Activated T-helper 1 cell treated with anti-CD3 and anti-CD28 coated beads, Interleukin-12 subunit alpha, Interleukin-12 subunit beta, Interleukin-2, Interleukin-4 antibody, amounts not matched to agents 30 ng/mL and 10 ng/mL and 1 ng/mL, durations not matched to agents 14 hours and 24 hours and 36 hours (primary cell): ENCODE measurements at regions not wholly inside any gene's neighbourhood (a gene's known extent, or its start where the extent isn't known, plus 50 kb on each side); places are given as distances from the start of the nearest gene placed in this dataset.
"Not testable (repeated sequence)": the region's sequence is repeated elsewhere in the genome, so short reads cannot be mapped to it uniquely, and the experiment has no call there.

Experiments
- DNase-seq: peaks from one replicate; pipeline ENCODE4 v3.0.0; 2021; ENCODE audit warnings: low spot score
- H3K27ac Mint-ChIP-seq: one replicate; pipeline ENCODE4 v1.8.0; 2021; ENCODE audit warnings: mild to moderate bottlenecking, mixed read lengths
- H3K27me3 Mint-ChIP-seq: one replicate; pipeline ENCODE4 v1.8.0; 2022; ENCODE audit warnings: mild to moderate bottlenecking, moderate library complexity, mixed read lengths; ENCODE audit not compliant: insufficient read depth
- H3K36me3 Mint-ChIP-seq: one replicate; pipeline ENCODE4 v1.8.0; 2021; ENCODE audit warnings: low read depth, mixed read lengths
- H3K4me1 Mint-ChIP-seq: one replicate; pipeline ENCODE4 v1.8.0; 2021; ENCODE audit warnings: low read depth, mixed read lengths
- H3K4me3 Mint-ChIP-seq: one replicate; pipeline ENCODE4 v1.8.0; 2021; ENCODE audit warnings: mild to moderate bottlenecking, moderate library complexity, mixed read lengths
- H3K9me3 Mint-ChIP-seq: one replicate; pipeline ENCODE4 v1.8.0; 2021; ENCODE audit warnings: mixed read lengths
- intact Hi-C: fragments of 100-400 bp; cut with micrococcal nuclease; formaldehyde crosslinking; loops from one replicate; pipeline ENCODE4 v1.15.1; 2024

GRCh38 chr5:124527220-124527991 lies 219.0 kb downstream of the ZNF608 start:
- H3K4me1 Mint-ChIP-seq = no peaks in the 10 kb centered on the region
- DNase-seq = no peak
- intact Hi-C loops = no loop called here
- H3K9me3 Mint-ChIP-seq = peaks cover 19% of the 10 kb centered on the region
- H3K27ac Mint-ChIP-seq = no peak overlapping the region
- H3K4me3 Mint-ChIP-seq = no peak overlapping the region
- H3K36me3 Mint-ChIP-seq = no peaks in the 10 kb centered on the region
- H3K27me3 Mint-ChIP-seq = peaks cover 1% of the 10 kb centered on the region

DNA sequence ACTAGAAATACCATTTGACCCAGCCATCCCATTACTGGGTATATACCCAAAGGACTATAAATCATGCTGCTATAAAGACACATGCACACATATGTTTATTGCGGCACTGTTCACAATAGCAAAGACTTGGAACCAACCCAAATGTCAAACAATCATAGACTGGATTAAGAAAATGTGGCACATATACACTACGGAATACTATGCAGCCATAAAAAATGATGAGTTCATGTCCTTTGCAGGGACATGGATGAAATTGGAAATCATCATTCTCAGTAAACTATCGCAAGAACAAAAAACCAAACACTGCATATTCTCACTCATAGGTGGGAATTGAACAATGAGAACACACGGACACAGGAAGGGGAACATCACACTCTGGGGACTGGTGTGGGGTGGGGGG lies 220.4 kb downstream of the ZNF608 start:
- peaks cover 19% of the 10 kb centered on the region for H3K9me3 Mint-ChIP-seq
- H3K4me1 Mint-ChIP-seq, H3K36me3 Mint-ChIP-seq, H3K4me3 Mint-ChIP-seq, DNase-seq, intact Hi-C loops, H3K27me3 Mint-ChIP-seq, H3K27ac Mint-ChIP-seq: not testable (repeated sequence)

DNA sequence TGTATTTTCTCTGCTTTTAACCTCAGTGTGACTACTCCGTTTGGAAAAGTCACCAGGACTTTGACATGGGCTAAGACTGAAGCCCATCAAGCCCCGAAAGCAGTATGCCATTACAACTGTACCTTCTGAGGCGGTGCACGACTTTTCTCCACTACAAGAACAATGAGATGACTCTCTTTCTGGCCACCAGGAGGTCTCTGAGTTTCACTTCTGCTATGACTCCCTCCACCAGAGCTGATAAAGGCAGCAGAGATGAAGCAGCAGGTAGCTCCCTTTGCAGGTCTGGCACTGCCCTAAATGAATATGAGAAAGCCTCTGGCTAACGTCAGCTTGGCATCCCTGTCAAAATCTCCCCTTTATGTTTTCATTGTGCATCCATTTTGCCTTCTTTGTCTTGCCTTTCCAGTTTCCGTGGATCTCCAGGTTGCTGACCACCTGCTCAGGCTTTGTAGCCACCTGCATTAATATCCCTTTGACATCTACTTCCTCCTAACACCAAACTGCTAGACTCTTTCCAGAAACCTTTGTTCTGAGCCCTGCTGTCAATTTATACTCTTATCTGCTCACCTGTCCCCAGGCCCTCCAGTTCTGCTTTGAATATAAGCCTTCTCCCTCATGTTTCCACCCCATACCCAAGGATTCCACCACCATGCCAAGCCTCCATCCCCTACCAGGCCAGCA lies 221.7 kb downstream of the ZNF608 start:
- intact Hi-C loops = no loop called here
- Mint-ChIP-seq H3K4me1 (no peaks in the 10 kb centered on the region), H3K4me3 (no peak overlapping the region), H3K27ac (no peak overlapping the region), H3K9me3 (peaks cover 12% of the 10 kb centered on the region), H3K36me3 (no peaks in the 10 kb centered on the region), H3K27me3 (peaks cover 1% of the 10 kb centered on the region)
- DNase-seq = no peak

DNA sequence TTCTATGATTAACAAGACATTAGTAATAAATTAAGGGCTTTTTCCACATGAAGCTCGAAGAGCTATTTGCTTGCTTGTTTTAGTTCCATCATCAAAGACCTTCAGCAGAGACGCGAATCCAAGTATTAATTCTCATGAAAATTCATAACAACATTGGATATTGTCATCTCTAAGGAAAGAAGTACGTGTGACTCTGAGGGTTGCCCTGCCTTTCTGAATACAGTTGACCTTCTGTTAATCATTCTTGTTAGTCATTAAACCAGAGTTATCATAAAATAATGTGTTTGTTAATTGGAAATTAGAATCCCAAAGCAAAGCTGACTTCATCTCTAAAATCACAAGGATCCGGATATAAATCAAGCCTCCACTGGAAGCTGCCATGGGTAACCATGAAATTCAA lies 222.5 kb downstream of the ZNF608 start:
- DNase-seq = no peak
- intact Hi-C loops = no loop called here
- H3K27ac Mint-ChIP-seq = no peak overlapping the region
- H3K4me3 Mint-ChIP-seq = no peak overlapping the region
- H3K36me3 Mint-ChIP-seq = no peaks in the 10 kb centered on the region
- H3K9me3 Mint-ChIP-seq = peaks cover 12% of the 10 kb centered on the region
- peaks cover 1% of the 10 kb centered on the region for H3K27me3 Mint-ChIP-seq
- H3K4me1 Mint-ChIP-seq = no peaks in the 10 kb centered on the region

DNA sequence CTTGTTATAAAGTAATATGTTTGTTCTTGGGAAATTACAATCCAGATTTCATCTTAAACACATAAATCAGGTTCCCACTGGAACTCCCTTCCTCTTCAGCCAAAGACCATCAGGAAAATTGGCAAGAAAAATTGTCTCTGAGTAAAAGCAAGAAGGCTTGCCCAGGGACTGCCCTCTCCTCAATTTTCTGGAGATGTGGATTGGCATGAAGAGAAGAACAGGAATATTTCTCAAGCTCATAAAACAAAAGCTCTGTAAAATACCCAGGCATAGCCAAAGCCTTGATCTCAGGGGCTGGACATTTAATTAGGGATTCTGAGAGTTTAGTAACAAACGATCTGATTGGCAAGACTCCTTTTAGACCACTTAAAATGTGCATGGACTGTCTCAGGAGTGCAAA lies 223.4 kb downstream of the ZNF608 start:
- Mint-ChIP-seq H3K4me1 (no peaks in the 10 kb centered on the region), H3K9me3 (peaks cover 10% of the 10 kb centered on the region), H3K27ac (no peak overlapping the region), H3K4me3 (no peak overlapping the region), H3K36me3 (no peaks in the 10 kb centered on the region), H3K27me3 (peaks cover 1% of the 10 kb centered on the region)
- intact Hi-C loops = no loop called here
- no peak for DNase-seq

- Mint-ChIP-seq H3K9me3 (peaks cover 7% of the 10 kb centered on the region), H3K4me1 (no peaks in the 10 kb centered on the region), H3K4me3 (no peak overlapping the region), H3K27me3 (peaks cover 1% of the 10 kb centered on the region), H3K36me3 (no peaks in the 10 kb centered on the region), H3K27ac (no peak overlapping the region)
- intact Hi-C loops = no loop called here
- DNase-seq = no peak
Observed at GRCh38 chr5:124521461-124522230, 224.8 kb downstream of the ZNF608 start.

DNA sequence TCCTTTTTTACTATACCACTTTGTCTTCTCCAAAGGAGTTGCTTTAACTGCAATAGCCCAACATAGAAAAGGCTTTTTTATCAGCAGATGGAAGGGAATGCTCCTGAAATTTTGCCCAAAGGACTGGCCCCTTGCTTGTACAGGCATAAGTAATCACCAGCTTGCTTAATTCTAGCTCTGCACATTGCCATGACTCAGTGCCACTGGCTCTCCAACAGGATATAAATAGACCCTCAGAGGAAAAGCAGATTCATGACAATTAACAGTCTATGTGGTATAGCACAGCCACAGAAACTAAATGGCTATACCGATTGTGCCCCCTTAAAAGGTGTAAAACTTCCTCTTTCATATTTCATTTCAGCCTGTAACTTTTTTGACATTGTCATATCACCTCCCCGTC lies 227.0 kb downstream of the ZNF608 start:
- H3K27ac Mint-ChIP-seq = no peak overlapping the region
- DNase-seq = no peak
- intact Hi-C loops = no loop called here
- no peak overlapping the region for H3K4me3 Mint-ChIP-seq
- H3K27me3 Mint-ChIP-seq = no peaks in the 10 kb centered on the region
- no peaks in the 10 kb centered on the region for H3K9me3 Mint-ChIP-seq
- no peaks in the 10 kb centered on the region for H3K4me1 Mint-ChIP-seq
- no peaks in the 10 kb centered on the region for H3K36me3 Mint-ChIP-seq

DNA sequence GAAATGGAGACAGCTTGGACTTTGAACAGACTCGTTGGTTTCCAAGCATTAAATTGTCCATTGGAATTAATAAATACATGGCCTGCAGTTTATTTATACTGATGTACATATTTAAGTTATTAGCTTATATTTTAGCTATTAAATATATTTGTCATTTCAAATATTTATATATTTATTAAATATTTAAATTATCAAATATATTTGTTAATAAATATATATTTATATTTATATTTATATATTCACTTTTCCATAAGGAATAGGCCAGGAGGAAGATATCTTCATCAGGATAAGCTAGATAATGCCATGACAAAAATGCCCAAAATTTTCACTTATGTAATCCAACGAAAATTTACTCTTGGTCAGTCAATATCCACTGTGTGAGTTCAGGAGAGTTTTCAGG lies 229.9 kb downstream of the ZNF608 start:
- Mint-ChIP-seq H3K4me1 (no peaks in the 10 kb centered on the region), H3K27ac (no peak overlapping the region), H3K27me3 (peaks cover 1% of the 10 kb centered on the region), H3K36me3 (no peaks in the 10 kb centered on the region), H3K4me3 (no peak overlapping the region), H3K9me3 (no peaks in the 10 kb centered on the region)
- intact Hi-C loops = no loop called here
- no peak for DNase-seq

DNA sequence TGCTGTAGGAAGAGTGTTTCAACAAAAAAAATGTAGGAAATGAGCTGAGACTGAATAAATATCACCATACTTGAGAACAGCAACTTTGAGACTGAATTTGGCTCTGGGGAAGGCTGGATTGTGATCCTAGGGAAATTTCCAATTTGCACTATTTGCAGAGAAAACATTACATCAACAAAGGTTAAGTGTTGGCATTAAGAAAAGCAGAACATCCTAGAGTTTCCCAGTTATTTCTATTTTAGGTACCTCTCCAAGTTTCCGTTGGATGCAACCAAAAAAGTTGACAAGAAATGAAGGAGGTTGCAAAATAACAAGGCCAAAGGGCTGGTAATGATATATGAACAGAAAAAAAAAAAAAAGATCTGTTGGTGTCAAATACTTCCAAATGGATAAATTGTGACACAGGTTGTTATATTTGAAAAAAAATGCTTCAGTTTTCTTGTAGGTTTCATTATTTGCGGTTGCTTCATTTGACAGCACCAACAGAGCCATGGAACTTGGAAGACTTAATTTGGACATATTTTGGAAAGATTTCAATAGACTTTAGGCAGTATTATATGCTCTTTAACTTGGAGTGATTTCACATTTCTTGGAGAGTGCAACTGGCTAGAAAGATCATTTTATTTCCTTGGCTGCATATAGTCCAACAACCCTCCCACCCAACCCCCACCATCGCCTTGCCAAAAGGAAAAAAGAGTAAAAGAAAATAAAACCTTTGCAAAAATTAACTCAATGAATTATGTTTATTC lies 230.8 kb downstream of the ZNF608 start:
- Mint-ChIP-seq H3K36me3 (no peaks in the 10 kb centered on the region), H3K9me3 (no peaks in the 10 kb centered on the region), H3K4me1 (no peaks in the 10 kb centered on the region), H3K4me3 (no peak overlapping the region), H3K27ac (no peak overlapping the region), H3K27me3 (peaks cover 1% of the 10 kb centered on the region)
- intact Hi-C loops = no loop called here
- no peak for DNase-seq

- Mint-ChIP-seq H3K9me3 (no peaks in the 10 kb centered on the region), H3K27ac (no peak overlapping the region), H3K27me3 (peaks cover 1% of the 10 kb centered on the region), H3K36me3 (no peaks in the 10 kb centered on the region), H3K4me3 (no peak overlapping the region), H3K4me1 (no peaks in the 10 kb centered on the region)
- intact Hi-C loops = no loop called here
- DNase-seq = no peak
Observed at GRCh38 chr5:124514956-124515355, 231.5 kb downstream of the ZNF608 start.

DNA sequence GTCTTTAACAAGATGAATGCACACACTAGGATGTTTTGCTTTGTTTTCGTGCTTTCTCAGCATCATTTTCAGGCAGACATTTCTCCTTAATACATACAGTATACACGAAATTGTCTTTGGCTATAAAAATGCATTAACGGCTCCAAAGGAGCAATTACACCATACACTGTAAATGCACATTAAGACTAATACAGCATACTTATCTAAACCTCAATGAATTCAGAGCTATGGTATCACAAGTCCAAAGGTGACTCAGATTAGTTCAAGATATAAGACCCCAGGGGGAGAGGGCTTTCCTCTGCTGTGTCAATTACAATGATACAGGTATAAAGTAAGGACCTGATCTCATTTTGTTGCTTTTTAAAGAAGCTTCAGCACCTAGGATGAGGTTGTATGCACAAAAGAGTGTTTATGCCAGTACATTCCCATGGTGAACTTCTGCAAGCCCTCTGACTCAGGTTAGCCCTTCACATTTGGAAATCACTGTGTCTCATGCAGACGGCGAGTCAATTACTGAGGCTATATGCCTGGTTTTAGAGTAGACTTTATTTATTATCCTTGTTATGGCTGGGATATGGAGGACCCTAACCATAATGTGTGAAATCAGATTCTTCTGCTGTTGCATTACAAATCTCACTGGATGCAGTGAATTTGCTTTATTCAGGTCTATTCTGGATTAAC lies 233.3 kb downstream of the ZNF608 start:
- Mint-ChIP-seq H3K27ac (no peak overlapping the region), H3K4me3 (no peak overlapping the region), H3K36me3 (no peaks in the 10 kb centered on the region), H3K9me3 (no peaks in the 10 kb centered on the region), H3K27me3 (peaks cover 1% of the 10 kb centered on the region), H3K4me1 (no peaks in the 10 kb centered on the region)
- intact Hi-C loops = no loop called here
- DNase-seq = no peak

GRCh38 chr5:124512236-124512635 lies 234.2 kb downstream of the ZNF608 start:
- Mint-ChIP-seq H3K4me3 (no peak overlapping the region), H3K27me3 (peaks cover 1% of the 10 kb centered on the region), H3K36me3 (no peaks in the 10 kb centered on the region), H3K9me3 (no peaks in the 10 kb centered on the region), H3K27ac (no peak overlapping the region), H3K4me1 (no peaks in the 10 kb centered on the region)
- intact Hi-C loops = no loop called here
- no peak for DNase-seq
